Omental fat pad (tissue), 3 donors: ENCODE measurements at regions not wholly inside any gene's neighbourhood (a gene's known extent, or its start where the extent isn't known, plus 50 kb on each side); places are given as distances from the start of the nearest gene placed in this dataset.
"Not testable (repeated sequence)": the region's sequence is repeated elsewhere in the genome, so short reads cannot be mapped to it uniquely, and the experiment has no call there.

Source experiments
- ATAC-seq: fragments of 150-250 bp; one replicate; pipeline ENCODE4 v1.9.1; 2016; ENCODE audit warnings: mild to moderate bottlenecking, moderate library complexity; ENCODE audit not compliant: low FRiP score
- DNase-seq: peaks from one replicate; pipeline ENCODE4 v3.0.0-alpha.2; 2019; ENCODE audit warnings: low spot score
- TF ChIP-seq, protein P1 (sequence below), 3 donors: fragments of 450-650 bp; IDR thresholded peaks; one replicate each; pipeline ENCODE4 v1.5.1; 2016 to 2017; ENCODE audit warnings: antibody characterized with exemption in 3 of 3, mild to moderate bottlenecking in 3 of 3, moderate library complexity in 2 of 3

DNA sequence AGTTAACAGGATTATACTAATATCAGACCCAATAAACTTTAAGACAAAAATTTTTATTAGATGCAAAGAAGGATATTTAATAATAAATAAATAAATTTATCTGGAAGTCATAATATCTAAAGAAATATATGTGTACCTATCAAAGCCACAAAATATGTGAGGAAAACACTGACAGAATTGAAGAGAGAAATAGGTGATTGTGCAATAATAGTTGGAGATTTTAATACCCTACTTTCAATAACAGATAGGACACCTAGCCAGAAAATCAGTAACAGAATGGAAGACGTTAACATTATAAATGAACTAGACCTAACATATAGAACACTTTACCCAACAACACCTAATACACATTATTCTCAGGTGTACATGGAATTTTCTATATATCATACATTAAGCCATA is 541.4 kb upstream of the SMC2 start:
- TF ChIP-seq, protein P1, sequence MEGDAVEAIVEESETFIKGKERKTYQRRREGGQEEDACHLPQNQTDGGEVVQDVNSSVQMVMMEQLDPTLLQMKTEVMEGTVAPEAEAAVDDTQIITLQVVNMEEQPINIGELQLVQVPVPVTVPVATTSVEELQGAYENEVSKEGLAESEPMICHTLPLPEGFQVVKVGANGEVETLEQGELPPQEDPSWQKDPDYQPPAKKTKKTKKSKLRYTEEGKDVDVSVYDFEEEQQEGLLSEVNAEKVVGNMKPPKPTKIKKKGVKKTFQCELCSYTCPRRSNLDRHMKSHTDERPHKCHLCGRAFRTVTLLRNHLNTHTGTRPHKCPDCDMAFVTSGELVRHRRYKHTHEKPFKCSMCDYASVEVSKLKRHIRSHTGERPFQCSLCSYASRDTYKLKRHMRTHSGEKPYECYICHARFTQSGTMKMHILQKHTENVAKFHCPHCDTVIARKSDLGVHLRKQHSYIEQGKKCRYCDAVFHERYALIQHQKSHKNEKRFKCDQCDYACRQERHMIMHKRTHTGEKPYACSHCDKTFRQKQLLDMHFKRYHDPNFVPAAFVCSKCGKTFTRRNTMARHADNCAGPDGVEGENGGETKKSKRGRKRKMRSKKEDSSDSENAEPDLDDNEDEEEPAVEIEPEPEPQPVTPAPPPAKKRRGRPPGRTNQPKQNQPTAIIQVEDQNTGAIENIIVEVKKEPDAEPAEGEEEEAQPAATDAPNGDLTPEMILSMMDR (IDR thresholded peaks at IDR 0.05) = no peak
- ATAC-seq (no peak), DNase-seq (no peak)

DNA sequence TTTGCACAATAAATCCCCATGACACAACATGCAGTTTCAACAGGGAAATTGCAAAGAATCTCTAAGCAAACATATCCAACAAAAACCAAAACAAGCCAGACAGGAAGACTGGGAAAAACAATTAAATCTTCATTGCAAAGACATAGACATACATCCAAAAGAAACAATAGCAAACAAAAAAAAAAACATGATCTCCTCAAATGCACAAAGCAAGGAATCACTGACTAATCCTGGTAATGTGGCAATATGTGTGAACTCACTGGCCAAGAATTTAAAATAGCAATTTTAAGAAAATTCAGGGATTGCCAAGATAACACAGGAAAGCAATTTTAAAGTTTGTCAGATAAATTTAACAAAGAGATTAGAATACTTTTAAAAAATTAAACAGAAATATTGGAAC is 520.1 kb upstream of the SMC2 start:
- DNase-seq = no peak
- ATAC-seq = no peak
- TF ChIP-seq, protein P1 (IDR thresholded peaks at IDR 0.05) = no peak

DNA sequence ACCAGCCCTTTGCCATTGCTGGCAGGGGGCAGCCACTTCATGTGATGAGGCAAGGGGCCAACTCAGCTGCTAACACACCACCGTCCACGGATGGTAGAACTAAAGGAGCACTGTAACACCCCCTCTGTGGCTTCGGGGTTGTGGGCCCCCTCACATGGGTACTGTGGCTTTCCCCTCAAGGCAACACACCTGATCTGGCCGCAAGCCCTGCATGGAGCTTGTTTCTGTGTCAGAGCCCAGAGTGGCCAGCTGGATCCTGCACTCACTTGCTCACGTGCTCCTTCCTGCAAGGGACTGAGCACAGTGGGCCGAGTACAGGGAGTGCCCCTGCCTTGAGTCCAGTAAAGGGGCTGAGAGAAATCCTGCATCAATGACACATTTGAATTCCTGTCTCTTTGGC is 507.4 kb upstream of the SMC2 start:
- ATAC-seq (no peak), DNase-seq (no peak)
- TF ChIP-seq, protein P1 (IDR thresholded peaks at IDR 0.05) = no peak

DNA sequence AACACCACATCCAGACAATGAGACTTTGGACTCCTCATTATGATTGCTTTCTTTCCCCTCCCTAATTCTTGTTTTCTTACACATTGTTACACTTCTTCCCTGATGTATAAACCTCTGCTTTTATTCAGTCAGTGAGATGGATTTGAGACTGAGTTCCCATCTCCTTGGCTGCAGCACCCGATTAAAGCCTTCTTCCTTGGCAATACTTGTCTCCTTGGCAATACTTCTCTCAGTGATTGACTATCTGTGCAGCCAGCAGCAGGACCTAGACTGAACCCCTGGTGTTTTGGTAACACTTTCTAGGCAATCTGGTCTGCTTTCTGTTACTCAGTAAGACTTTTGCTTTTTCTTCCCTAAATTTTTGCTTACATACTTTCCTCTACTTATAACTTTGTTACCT is 492.8 kb upstream of the SMC2 start:
- TF ChIP-seq, protein P1 (IDR thresholded peaks at IDR 0.05) = no peak
- no peak for ATAC-seq

DNA sequence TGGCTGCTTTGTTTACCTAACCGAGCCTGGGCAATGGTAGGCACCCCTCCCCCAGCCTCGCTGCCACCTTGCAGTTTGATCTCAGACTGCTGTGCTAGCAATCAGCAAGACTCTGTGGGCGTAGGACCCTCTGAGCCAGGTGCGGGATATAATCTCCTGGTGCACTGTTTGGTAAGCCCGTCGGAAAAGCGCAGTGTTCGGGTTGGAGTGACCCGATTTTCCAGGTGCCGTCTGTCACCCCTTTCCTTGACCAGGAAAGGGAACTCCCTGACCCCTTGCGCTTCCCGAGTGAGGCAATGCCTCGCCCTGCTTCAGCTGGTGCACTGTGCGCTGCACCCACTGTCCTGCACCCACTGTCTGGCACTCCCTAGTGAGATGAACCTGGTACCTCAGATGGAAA is 482.2 kb upstream of the SMC2 start:
- DNase-seq, ATAC-seq: not testable (repeated sequence)

More for the DNA sequence above, 492.8 kb upstream of the SMC2 start:
- no peak for DNase-seq

DNA sequence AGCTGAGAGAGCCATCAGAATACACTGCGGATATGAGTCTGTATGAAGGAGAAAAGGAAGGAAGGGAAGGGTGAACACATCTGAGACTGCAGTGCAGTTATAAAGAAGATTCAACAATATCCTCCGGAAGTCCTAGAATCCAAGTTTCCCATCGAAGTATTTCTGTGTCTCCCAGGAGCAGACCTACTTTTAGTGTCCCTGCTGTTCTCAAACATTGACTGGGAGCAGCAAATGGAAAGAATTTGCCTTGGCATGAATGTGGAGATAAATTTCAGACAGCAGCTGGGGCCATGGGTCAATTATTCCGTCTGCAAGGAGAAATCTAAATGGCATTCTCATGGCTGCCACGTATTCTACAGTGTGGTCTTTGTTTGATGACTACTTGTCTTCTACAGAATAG is 478.1 kb upstream of the SMC2 start:
- TF ChIP-seq, protein P1 (IDR thresholded peaks at IDR 0.05) = no peak
- no peak for ATAC-seq
- no peak for DNase-seq

DNA sequence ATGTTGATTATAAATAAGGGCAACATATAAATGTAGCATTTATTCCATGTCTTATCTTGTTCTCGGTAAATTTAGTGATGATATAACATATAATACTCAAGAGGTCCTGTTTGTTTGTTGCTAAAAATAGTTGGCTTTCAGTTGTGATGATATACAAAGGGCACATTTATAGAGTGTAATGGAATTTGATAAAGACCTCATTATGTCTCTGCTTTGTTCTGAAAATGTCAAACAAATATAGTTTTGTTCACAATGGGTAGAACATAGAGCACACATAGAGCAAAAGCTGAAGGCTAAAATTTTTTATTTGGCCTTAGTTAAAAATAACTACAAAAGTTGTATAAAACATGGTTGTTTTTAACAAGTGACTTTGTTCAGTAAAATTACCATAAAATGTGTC is 477.1 kb upstream of the SMC2 start:
- DNase-seq (no peak), ATAC-seq (no peak)
- TF ChIP-seq, protein P1 (IDR thresholded peaks at IDR 0.05) = no peak
